ENCODE measurements at regions not wholly inside any gene's neighbourhood (a gene's known extent, or its start where the extent isn't known, plus 50 kb on each side); places are given as distances from the start of the nearest gene placed in this dataset.

- DNase-seq: no peak
- Histone ChIP-seq H3K4me3 (ENCODE audit: low read length in 2 of 2) (no peak overlapping the region), H3K36me3 (ENCODE audit: control insufficient read depth in 1 of 2, insufficient read depth in 2 of 2, low read length in 1 of 2) (no peaks in the 10 kb centered on the region), H3K9me3 (ENCODE audit: control insufficient read depth, low read length) (peaks cover 2% of the 10 kb centered on the region), H3K4me1 (ENCODE audit: control insufficient read depth in 1 of 2, insufficient read depth in 2 of 2, low read length in 2 of 2) (no peaks in the 10 kb centered on the region), H3K27ac (ENCODE audit: low read depth in 1 of 2, low read length in 2 of 2) (no peak overlapping the region), H3K27me3 (ENCODE audit: control insufficient read depth in 1 of 2, insufficient read depth in 2 of 2, low read length in 1 of 2) (no peaks in the 10 kb centered on the region)
- intact Hi-C loops (cut with DNase I): no loop called here
- WGBS, 2 donors: 88 to 89% methylated on average over 2 of the region's 2 CpGs
- ATAC-seq (ENCODE audit: low FRiP score): no peak
These were observed 1614.4 kb upstream of the DDX18 start for GRCh38 chr2:116200086-116200485.

GRCh38 chr2:116211719-116212118 is 1602.8 kb upstream of the DDX18 start:
- 62 to 66% methylated on average over 3 of the region's 3 CpGs for WGBS, 2 donors
- Histone ChIP-seq H3K36me3 (ENCODE audit: control insufficient read depth in 1 of 2, insufficient read depth in 2 of 2, low read length in 1 of 2) (no peaks in the 10 kb centered on the region), H3K27me3 (ENCODE audit: control insufficient read depth in 1 of 2, insufficient read depth in 2 of 2, low read length in 1 of 2) (no peaks in the 10 kb centered on the region), H3K4me1 (ENCODE audit: control insufficient read depth in 1 of 2, insufficient read depth in 2 of 2, low read length in 2 of 2) (no peaks in the 10 kb centered on the region), H3K4me3 (ENCODE audit: low read length in 2 of 2) (no peak overlapping the region), H3K9me3 (ENCODE audit: control insufficient read depth, low read length) (no peaks in the 10 kb centered on the region), H3K27ac (ENCODE audit: low read depth in 1 of 2, low read length in 2 of 2) (no peak overlapping the region)
- ATAC-seq (ENCODE audit: low FRiP score) (no peak), DNase-seq (no peak)
- intact Hi-C loops (cut with DNase I): no loop called here

GRCh38 chr2:116222793-116223192 is 1591.7 kb upstream of the DDX18 start:
- Histone ChIP-seq H3K36me3 (ENCODE audit: control insufficient read depth in 1 of 2, insufficient read depth in 2 of 2, low read length in 1 of 2) (no peaks in the 10 kb centered on the region), H3K4me3 (ENCODE audit: low read length in 2 of 2) (no peak overlapping the region), H3K27me3 (ENCODE audit: control insufficient read depth in 1 of 2, insufficient read depth in 2 of 2, low read length in 1 of 2) (no peaks in the 10 kb centered on the region), H3K9me3 (ENCODE audit: control insufficient read depth, low read length) (peaks cover 3% of the 10 kb centered on the region), H3K4me1 (ENCODE audit: control insufficient read depth in 1 of 2, insufficient read depth in 2 of 2, low read length in 2 of 2) (no peaks in the 10 kb centered on the region), H3K27ac (ENCODE audit: low read depth in 1 of 2, low read length in 2 of 2) (no peak overlapping the region)
- ATAC-seq (ENCODE audit: low FRiP score): no peak
- WGBS, 2 donors: 76 to 83% methylated on average over 4 of the region's 4 CpGs
- intact Hi-C loops (cut with DNase I): no loop called here
- no peak for DNase-seq

- Histone ChIP-seq H3K9me3 (ENCODE audit: control insufficient read depth, low read length) (peaks cover 3% of the 10 kb centered on the region), H3K4me1 (ENCODE audit: control insufficient read depth in 1 of 2, insufficient read depth in 2 of 2, low read length in 2 of 2) (no peaks in the 10 kb centered on the region), H3K27me3 (ENCODE audit: control insufficient read depth in 1 of 2, insufficient read depth in 2 of 2, low read length in 1 of 2) (no peaks in the 10 kb centered on the region), H3K27ac (ENCODE audit: low read depth in 1 of 2, low read length in 2 of 2) (no peak overlapping the region), H3K36me3 (ENCODE audit: control insufficient read depth in 1 of 2, insufficient read depth in 2 of 2, low read length in 1 of 2) (no peaks in the 10 kb centered on the region), H3K4me3 (ENCODE audit: low read length in 2 of 2) (no peak overlapping the region)
- ATAC-seq (ENCODE audit: low FRiP score): no peak
- WGBS, 2 donors: 78 to 88% methylated on average over 4 of the region's 4 CpGs
- DNase-seq: peak in 1 of 2 donors; percentile 56
- intact Hi-C loops (cut with DNase I): no loop called here
These were observed 1590.6 kb upstream of the DDX18 start for GRCh38 chr2:116223912-116224311.

GRCh38 chr2:116224610-116225009 is 1589.9 kb upstream of the DDX18 start:
- WGBS, 2 donors: 81 to 84% methylated on average over 6 of the region's 6 CpGs
- no peaks in the 10 kb centered on the region for H3K27me3 ChIP-seq (ENCODE audit: control insufficient read depth in 1 of 2, insufficient read depth in 2 of 2, low read length in 1 of 2)
- DNase-seq: no peak
- H3K4me3 ChIP-seq (ENCODE audit: low read length in 2 of 2): no peak overlapping the region
- H3K9me3 ChIP-seq (ENCODE audit: control insufficient read depth, low read length): peaks cover 3% of the 10 kb centered on the region
- no peaks in the 10 kb centered on the region for H3K36me3 ChIP-seq (ENCODE audit: control insufficient read depth in 1 of 2, insufficient read depth in 2 of 2, low read length in 1 of 2)
- H3K27ac ChIP-seq (ENCODE audit: low read depth in 1 of 2, low read length in 2 of 2): no peak overlapping the region
- ATAC-seq (ENCODE audit: low FRiP score): no peak
- intact Hi-C loops (cut with DNase I): no loop called here
- H3K4me1 ChIP-seq (ENCODE audit: control insufficient read depth in 1 of 2, insufficient read depth in 2 of 2, low read length in 2 of 2): no peaks in the 10 kb centered on the region

GRCh38 chr2:116238511-116238910 is 1576.0 kb upstream of the DDX18 start:
- no peaks in the 10 kb centered on the region for H3K4me1 ChIP-seq (ENCODE audit: control insufficient read depth in 1 of 2, insufficient read depth in 2 of 2, low read length in 2 of 2)
- no peak overlapping the region for H3K4me3 ChIP-seq (ENCODE audit: low read length in 2 of 2)
- H3K9me3 ChIP-seq (ENCODE audit: control insufficient read depth, low read length): no peaks in the 10 kb centered on the region
- ATAC-seq (ENCODE audit: low FRiP score) (no peak), DNase-seq (no peak)
- H3K27ac ChIP-seq (ENCODE audit: low read depth in 1 of 2, low read length in 2 of 2): no peak overlapping the region
- intact Hi-C loops (cut with DNase I): no loop called here
- no peaks in the 10 kb centered on the region for H3K27me3 ChIP-seq (ENCODE audit: control insufficient read depth in 1 of 2, insufficient read depth in 2 of 2, low read length in 1 of 2)
- no peaks in the 10 kb centered on the region for H3K36me3 ChIP-seq (ENCODE audit: control insufficient read depth in 1 of 2, insufficient read depth in 2 of 2, low read length in 1 of 2)

GRCh38 chr2:116250376-116250775 is 1564.1 kb upstream of the DDX18 start:
- Histone ChIP-seq H3K4me1 (ENCODE audit: control insufficient read depth in 1 of 2, insufficient read depth in 2 of 2, low read length in 2 of 2) (no peaks in the 10 kb centered on the region), H3K27ac (ENCODE audit: low read depth in 1 of 2, low read length in 2 of 2) (no peak overlapping the region), H3K36me3 (ENCODE audit: control insufficient read depth in 1 of 2, insufficient read depth in 2 of 2, low read length in 1 of 2) (no peaks in the 10 kb centered on the region), H3K4me3 (ENCODE audit: low read length in 2 of 2) (no peak overlapping the region), H3K9me3 (ENCODE audit: control insufficient read depth, low read length) (no peaks in the 10 kb centered on the region), H3K27me3 (ENCODE audit: control insufficient read depth in 1 of 2, insufficient read depth in 2 of 2, low read length in 1 of 2) (no peaks in the 10 kb centered on the region)
- intact Hi-C loops (cut with DNase I): no loop called here
- 60 to 64% methylated on average over 4 of the region's 4 CpGs for WGBS, 2 donors
- no peak for DNase-seq
- no peak for ATAC-seq (ENCODE audit: low FRiP score)

- no peak overlapping the region for H3K4me3 ChIP-seq (ENCODE audit: low read length in 2 of 2)
- 88 to 89% methylated on average over 5 of the region's 5 CpGs for WGBS, 2 donors
- H3K27ac ChIP-seq (ENCODE audit: low read depth in 1 of 2, low read length in 2 of 2): no peak overlapping the region
- H3K27me3 ChIP-seq (ENCODE audit: control insufficient read depth in 1 of 2, insufficient read depth in 2 of 2, low read length in 1 of 2): no peaks in the 10 kb centered on the region
- intact Hi-C loops (cut with DNase I): no loop called here
- ATAC-seq (ENCODE audit: low FRiP score): no peak
- peaks cover 6% of the 10 kb centered on the region for H3K9me3 ChIP-seq (ENCODE audit: control insufficient read depth, low read length)
- no peak for DNase-seq
- no peaks in the 10 kb centered on the region for H3K36me3 ChIP-seq (ENCODE audit: control insufficient read depth in 1 of 2, insufficient read depth in 2 of 2, low read length in 1 of 2)
- H3K4me1 ChIP-seq (ENCODE audit: control insufficient read depth in 1 of 2, insufficient read depth in 2 of 2, low read length in 2 of 2): no peaks in the 10 kb centered on the region
These were observed 1549.6 kb upstream of the DDX18 start for GRCh38 chr2:116264872-116265271.

- no peaks in the 10 kb centered on the region for H3K27me3 ChIP-seq (ENCODE audit: control insufficient read depth in 1 of 2, insufficient read depth in 2 of 2, low read length in 1 of 2)
- H3K36me3 ChIP-seq (ENCODE audit: control insufficient read depth in 1 of 2, insufficient read depth in 2 of 2, low read length in 1 of 2): no peaks in the 10 kb centered on the region
- H3K9me3 ChIP-seq (ENCODE audit: control insufficient read depth, low read length): no peaks in the 10 kb centered on the region
- DNase-seq (no peak), ATAC-seq (ENCODE audit: low FRiP score) (no peak)
- intact Hi-C loops (cut with DNase I): no loop called here
- 91 to 95% methylated on average over 13 of the region's 13 CpGs for WGBS, 2 donors
- H3K4me3 ChIP-seq (ENCODE audit: low read length in 2 of 2): no peak overlapping the region
- H3K4me1 ChIP-seq (ENCODE audit: control insufficient read depth in 1 of 2, insufficient read depth in 2 of 2, low read length in 2 of 2): no peaks in the 10 kb centered on the region
- no peak overlapping the region for H3K27ac ChIP-seq (ENCODE audit: low read depth in 1 of 2, low read length in 2 of 2)
These were observed 1545.5 kb upstream of the DDX18 start for GRCh38 chr2:116269040-116269439.

Measured in aorta (tissue), 5 donors.